ENCODE measurements at regions not wholly inside any gene's neighbourhood (a gene's known extent, or its start where the extent isn't known, plus 50 kb on each side); places are given as distances from the start of the nearest gene placed in this dataset.

GRCh38 chr4:180134091-180134866 is 2108.9 kb upstream of the TENM3 start:
- TF ChIP-seq CTCF (IDR thresholded peaks at IDR 0.05; ENCODE audit: insufficient read depth, low read length) (no peak), REST (IDR thresholded peaks at IDR 0.05; ENCODE audit: insufficient replicate concordance, low read depth) (no peak), GABPA (IDR thresholded peaks at IDR 0.05; ENCODE audit: low read depth) (peak; percentile 34; the same call in 1 of the 2 replicates)

Data from HL-60 (cell line).